Loucy (cell line): ENCODE measurements at regions not wholly inside any gene's neighbourhood (a gene's known extent, or its start where the extent isn't known, plus 50 kb on each side); places are given as distances from the start of the nearest gene placed in this dataset.

Experiments
- CTCF ChIP-seq: fragments of 200-600 bp; sonication (generic); conservative IDR thresholded peaks from 2 replicates; pipeline ENCODE4 v1.5.1; 2014; ENCODE audit warnings: mild to moderate bottlenecking, antibody characterized with exemption, low read length
- EZH2phosphoT487 ChIP-seq: fragments of 200-600 bp; IDR thresholded peaks from 2 replicates; pipeline ENCODE4 v1.6.1; 2018; ENCODE audit warnings: antibody characterized with exemption, mild to moderate bottlenecking, moderate library complexity, borderline replicate concordance

DNA sequence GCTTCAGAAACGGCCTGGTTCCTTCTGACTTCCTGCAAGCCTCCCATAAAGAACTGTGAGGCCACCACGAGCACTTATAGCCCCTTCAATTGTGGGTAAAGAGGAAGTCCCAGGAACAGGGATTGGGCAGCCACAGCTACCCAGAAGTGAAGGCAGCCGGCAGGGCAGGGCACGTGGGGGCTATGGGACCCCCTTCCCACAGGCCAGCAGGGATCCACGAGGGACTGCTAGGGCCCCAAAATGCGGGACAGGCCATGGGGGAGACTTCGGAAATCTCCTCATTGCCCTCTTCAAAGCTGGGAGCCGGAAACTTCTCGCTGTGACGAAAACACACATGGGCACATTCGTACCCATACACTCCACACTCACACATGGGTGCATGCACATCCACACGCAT is 196.1 kb upstream of the SALL3 start:
- TF ChIP-seq CTCF = no peak
- no peak for TF ChIP-seq EZH2phosphoT487
